AG09309 (cell line): ENCODE measurements at regions not wholly inside any gene's neighbourhood (a gene's known extent, or its start where the extent isn't known, plus 50 kb on each side); places are given as distances from the start of the nearest gene placed in this dataset.

ENCODE experiments used
- DNase-seq: peaks from one replicate; pipeline ENCODE4 v3.0.0-alpha.2; 2010; ENCODE audit warnings: low read depth
- H3K4me3 ChIP-seq: 2 replicates; pipeline ENCODE4 v1.5.1; 2011; ENCODE audit warnings: mild to moderate bottlenecking, low read depth, low read length, moderate library complexity; ENCODE audit not compliant: control insufficient read depth
- TF ChIP-seq, protein P1 (sequence below): IDR thresholded peaks from 2 replicates; pipeline ENCODE4 v1.5.1; 2011; ENCODE audit warnings: mild to moderate bottlenecking, low read depth, low read length, inconsistent platforms; ENCODE audit not compliant: insufficient read depth, control insufficient read depth; ENCODE audit errors: missing control alignments

DNA sequence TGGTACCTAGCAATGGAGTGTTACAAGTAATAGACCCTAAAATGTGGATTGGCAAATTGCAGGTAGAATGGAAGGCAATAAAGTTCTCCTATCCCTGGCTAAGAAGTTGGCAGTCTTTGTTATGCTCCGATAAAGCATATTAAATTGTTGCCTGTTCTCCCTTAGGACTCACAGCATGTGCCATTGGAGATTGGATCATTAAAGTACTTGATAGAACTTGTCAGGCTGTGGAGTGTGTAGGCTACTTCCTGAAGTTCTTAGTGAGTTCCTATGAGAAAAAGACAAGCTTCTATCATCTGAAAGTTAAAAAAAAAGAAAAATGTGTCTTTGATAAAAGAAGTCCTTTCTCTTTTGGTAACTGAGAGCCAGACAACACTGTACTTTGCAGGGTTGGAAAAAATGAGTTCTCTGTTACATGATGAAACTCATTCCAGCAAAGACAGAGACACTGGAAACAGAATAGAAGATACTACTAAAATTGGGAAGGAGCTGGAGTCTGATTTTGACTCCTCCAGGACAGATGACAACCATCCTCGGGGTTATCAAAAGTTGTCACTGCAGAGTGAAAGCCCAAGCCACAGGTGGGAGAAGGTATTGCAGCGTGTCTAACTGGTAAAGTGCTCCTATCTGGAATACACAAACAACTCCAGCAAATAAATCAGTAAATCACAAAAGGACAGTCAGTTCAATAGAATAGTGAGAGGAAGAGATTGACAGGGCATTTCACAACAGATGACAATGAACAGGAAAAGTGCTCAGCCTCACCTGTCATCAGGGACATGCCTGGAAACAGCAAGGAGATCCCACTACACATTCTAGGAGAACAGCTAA lies 87.5 kb upstream of the WDR26 start:
- no peak for DNase-seq
- TF ChIP-seq, protein P1, sequence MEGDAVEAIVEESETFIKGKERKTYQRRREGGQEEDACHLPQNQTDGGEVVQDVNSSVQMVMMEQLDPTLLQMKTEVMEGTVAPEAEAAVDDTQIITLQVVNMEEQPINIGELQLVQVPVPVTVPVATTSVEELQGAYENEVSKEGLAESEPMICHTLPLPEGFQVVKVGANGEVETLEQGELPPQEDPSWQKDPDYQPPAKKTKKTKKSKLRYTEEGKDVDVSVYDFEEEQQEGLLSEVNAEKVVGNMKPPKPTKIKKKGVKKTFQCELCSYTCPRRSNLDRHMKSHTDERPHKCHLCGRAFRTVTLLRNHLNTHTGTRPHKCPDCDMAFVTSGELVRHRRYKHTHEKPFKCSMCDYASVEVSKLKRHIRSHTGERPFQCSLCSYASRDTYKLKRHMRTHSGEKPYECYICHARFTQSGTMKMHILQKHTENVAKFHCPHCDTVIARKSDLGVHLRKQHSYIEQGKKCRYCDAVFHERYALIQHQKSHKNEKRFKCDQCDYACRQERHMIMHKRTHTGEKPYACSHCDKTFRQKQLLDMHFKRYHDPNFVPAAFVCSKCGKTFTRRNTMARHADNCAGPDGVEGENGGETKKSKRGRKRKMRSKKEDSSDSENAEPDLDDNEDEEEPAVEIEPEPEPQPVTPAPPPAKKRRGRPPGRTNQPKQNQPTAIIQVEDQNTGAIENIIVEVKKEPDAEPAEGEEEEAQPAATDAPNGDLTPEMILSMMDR: no peak
- H3K4me3 ChIP-seq: no peak overlapping the region

DNA sequence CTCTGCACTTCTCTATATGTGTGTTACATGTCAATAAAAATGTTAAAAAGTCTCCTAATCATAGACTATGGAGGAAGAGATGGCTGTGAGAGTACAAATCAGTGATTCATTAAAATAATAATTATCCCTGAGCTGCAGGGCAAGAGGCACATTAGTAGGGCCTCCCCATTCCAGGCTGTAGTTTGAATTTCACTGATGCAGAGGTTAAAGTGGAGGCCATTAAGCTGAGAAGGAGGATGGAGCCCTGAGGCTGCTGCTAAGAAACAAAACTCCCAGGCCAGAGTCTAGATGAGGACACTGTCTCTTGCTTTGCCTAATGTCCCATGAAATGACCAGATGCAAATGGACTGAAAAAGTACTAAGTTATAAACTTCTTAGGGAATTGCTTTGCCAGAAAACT lies 89.1 kb upstream of the WDR26 start:
- H3K4me3 ChIP-seq: no peak overlapping the region
- TF ChIP-seq, protein P1: no peak
- no peak for DNase-seq

DNA sequence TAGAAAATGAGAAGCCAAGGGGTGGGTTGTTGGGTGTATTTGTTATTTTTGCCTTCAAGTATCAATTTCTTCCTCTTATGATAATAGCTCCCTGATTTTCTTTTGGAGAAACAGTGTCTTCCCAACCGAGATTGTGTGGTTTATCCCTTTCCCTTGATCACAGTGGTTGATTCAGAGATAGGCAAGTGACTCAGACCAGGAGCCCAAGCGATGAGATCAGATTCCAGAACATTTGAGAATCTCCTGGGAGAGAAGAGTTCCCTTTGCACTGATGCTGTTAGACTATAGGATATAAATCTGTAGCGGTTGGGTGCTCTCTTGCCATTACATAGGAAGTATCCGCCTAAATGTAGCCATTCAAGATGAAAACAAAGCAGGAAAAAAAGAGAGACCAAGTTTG lies 90.1 kb upstream of the WDR26 start:
- no peak for DNase-seq
- no peak overlapping the region for H3K4me3 ChIP-seq
- TF ChIP-seq, protein P1: no peak

DNA sequence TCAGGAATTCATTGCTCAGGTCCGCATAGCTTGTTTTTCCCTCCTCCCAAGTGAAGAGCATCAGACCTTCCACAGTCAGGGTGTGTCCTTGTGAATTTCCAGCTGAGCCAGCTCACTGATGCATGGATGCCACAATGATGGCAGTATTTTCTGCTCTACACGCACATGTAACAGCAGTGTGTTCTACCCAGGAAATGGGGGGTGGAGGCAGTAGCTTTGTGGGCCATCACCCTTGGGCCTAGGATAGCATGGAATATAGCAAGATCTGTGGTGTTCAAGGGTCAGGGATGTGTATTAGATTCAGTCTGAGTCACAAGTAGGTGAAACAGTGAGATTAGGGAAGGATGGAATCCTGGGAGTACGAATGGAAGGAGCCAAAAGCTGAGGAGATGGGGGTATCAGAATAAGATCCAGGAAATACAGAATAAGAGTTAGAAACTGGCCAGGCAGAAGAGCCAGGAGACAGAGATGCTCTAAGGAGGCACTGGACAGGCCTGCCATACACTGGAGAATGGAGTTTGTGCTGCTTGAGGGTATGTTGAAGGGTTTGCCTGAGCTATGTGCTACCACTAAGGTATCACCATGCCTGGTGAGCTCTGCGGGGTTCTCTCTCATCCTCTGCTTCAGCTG lies 90.6 kb upstream of the CNIH3 start:
- TF ChIP-seq, protein P1: no peak
- H3K4me3 ChIP-seq: no peak overlapping the region
- DNase-seq: no peak

DNA sequence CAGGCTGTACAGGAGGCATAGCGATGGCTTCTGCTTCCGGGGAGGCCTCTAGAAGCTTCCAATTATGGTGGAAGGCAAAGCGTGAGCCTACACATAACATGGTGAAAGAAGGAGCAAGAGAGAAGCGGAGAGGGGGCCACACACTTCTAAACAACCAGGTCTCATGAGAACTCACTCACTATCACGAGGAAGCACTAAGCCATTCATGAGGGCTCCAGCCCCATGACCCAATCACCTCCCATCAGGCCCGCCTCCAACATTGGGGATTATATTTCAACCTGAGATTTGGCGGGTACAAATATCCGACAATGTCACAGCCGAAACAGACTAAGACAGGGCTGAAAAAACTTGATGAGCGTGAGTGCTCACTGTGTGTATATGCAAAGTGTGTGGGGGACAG lies 89.3 kb upstream of the CNIH3 start:
- no peak overlapping the region for H3K4me3 ChIP-seq
- no peak for DNase-seq
- TF ChIP-seq, protein P1: no peak

DNA sequence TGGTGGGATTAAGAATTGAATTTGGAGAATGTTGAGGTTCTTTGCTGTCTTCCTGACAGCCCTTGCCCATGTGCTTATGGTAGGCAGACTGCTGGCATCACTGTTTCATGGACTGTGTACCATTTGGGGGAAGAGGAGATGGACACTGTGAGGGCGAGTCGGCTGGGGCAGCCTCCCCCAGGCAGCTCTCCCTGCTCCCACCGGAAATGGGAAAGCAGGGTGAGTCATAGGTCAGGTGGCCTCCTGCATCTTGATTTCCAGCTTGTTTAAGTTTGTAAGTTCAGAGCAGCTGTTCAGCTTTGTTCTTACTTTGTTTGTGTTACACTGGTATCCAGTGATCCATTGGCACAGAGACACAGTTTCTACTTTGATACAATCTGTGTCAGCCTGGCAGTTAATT lies 87.2 kb upstream of the CNIH3 start:
- TF ChIP-seq, protein P1: no peak
- no peak overlapping the region for H3K4me3 ChIP-seq
- no peak for DNase-seq
